Activated T-helper 1 cell treated with anti-CD3 and anti-CD28 coated beads, Interleukin-12 subunit alpha, Interleukin-12 subunit beta, Interleukin-2, Interleukin-4 antibody, amounts not matched to agents 30 ng/mL and 10 ng/mL and 1 ng/mL, durations not matched to agents 14 hours and 24 hours and 36 hours (primary cell): ENCODE measurements at regions not wholly inside any gene's neighbourhood (a gene's known extent, or its start where the extent isn't known, plus 50 kb on each side); places are given as distances from the start of the nearest gene placed in this dataset.

Experiments used
- DNase-seq: peaks from one replicate; pipeline ENCODE4 v3.0.0; 2021; ENCODE audit warnings: low spot score
- H3K27ac Mint-ChIP-seq: one replicate; pipeline ENCODE4 v1.8.0; 2021; ENCODE audit warnings: mild to moderate bottlenecking, mixed read lengths
- H3K27me3 Mint-ChIP-seq: one replicate; pipeline ENCODE4 v1.8.0; 2022; ENCODE audit warnings: mild to moderate bottlenecking, moderate library complexity, mixed read lengths; ENCODE audit not compliant: insufficient read depth
- H3K36me3 Mint-ChIP-seq: one replicate; pipeline ENCODE4 v1.8.0; 2021; ENCODE audit warnings: low read depth, mixed read lengths
- H3K4me1 Mint-ChIP-seq: one replicate; pipeline ENCODE4 v1.8.0; 2021; ENCODE audit warnings: low read depth, mixed read lengths
- H3K4me3 Mint-ChIP-seq: one replicate; pipeline ENCODE4 v1.8.0; 2021; ENCODE audit warnings: mild to moderate bottlenecking, moderate library complexity, mixed read lengths
- H3K9me3 Mint-ChIP-seq: one replicate; pipeline ENCODE4 v1.8.0; 2021; ENCODE audit warnings: mixed read lengths
- intact Hi-C: fragments of 100-400 bp; cut with micrococcal nuclease; formaldehyde crosslinking; loops from one replicate; pipeline ENCODE4 v1.15.1; 2024

- Mint-ChIP-seq H3K4me1 (no peaks in the 10 kb centered on the region), H3K4me3 (no peak overlapping the region), H3K9me3 (no peaks in the 10 kb centered on the region), H3K27ac (no peak overlapping the region), H3K36me3 (no peaks in the 10 kb centered on the region), H3K27me3 (no peaks in the 10 kb centered on the region)
- intact Hi-C loops, result no loop called here
- DNase-seq, result no peak
Measured at GRCh38 chr13:106133025-106133424, 402.4 kb downstream of the EFNB2 start.

GRCh38 chr13:106132216-106132615 is 403.2 kb downstream of the EFNB2 start:
- H3K9me3 Mint-ChIP-seq, result no peaks in the 10 kb centered on the region
- no peaks in the 10 kb centered on the region for H3K36me3 Mint-ChIP-seq
- H3K27me3 Mint-ChIP-seq, result no peaks in the 10 kb centered on the region
- intact Hi-C loops, result no loop called here
- no peak overlapping the region for H3K27ac Mint-ChIP-seq
- no peaks in the 10 kb centered on the region for H3K4me1 Mint-ChIP-seq
- H3K4me3 Mint-ChIP-seq, result no peak overlapping the region
- no peak for DNase-seq

GRCh38 chr13:106129993-106130392 is 405.5 kb downstream of the EFNB2 start:
- intact Hi-C loops, result no loop called here
- H3K9me3 Mint-ChIP-seq, result no peaks in the 10 kb centered on the region
- H3K4me1 Mint-ChIP-seq, result no peaks in the 10 kb centered on the region
- H3K4me3 Mint-ChIP-seq, result no peak overlapping the region
- H3K27ac Mint-ChIP-seq, result no peak overlapping the region
- no peaks in the 10 kb centered on the region for H3K36me3 Mint-ChIP-seq
- H3K27me3 Mint-ChIP-seq, result no peaks in the 10 kb centered on the region
- no peak for DNase-seq

GRCh38 chr13:106129273-106129672 is 406.2 kb downstream of the EFNB2 start:
- H3K27ac Mint-ChIP-seq, result no peak overlapping the region
- no peak overlapping the region for H3K4me3 Mint-ChIP-seq
- no peaks in the 10 kb centered on the region for H3K27me3 Mint-ChIP-seq
- intact Hi-C loops, result no loop called here
- H3K9me3 Mint-ChIP-seq, result no peaks in the 10 kb centered on the region
- H3K36me3 Mint-ChIP-seq, result no peaks in the 10 kb centered on the region
- DNase-seq, result no peak
- H3K4me1 Mint-ChIP-seq, result no peaks in the 10 kb centered on the region

GRCh38 chr13:106122234-106122633 is 413.2 kb downstream of the EFNB2 start:
- H3K27ac Mint-ChIP-seq, result no peak overlapping the region
- no peaks in the 10 kb centered on the region for H3K9me3 Mint-ChIP-seq
- H3K36me3 Mint-ChIP-seq, result no peaks in the 10 kb centered on the region
- intact Hi-C loops, result no loop called here
- no peaks in the 10 kb centered on the region for H3K27me3 Mint-ChIP-seq
- H3K4me1 Mint-ChIP-seq, result no peaks in the 10 kb centered on the region
- DNase-seq, result no peak
- no peak overlapping the region for H3K4me3 Mint-ChIP-seq

GRCh38 chr13:106121173-106121754 is 414.2 kb downstream of the EFNB2 start:
- H3K9me3 Mint-ChIP-seq, result no peaks in the 10 kb centered on the region

GRCh38 chr13:106118996-106119395 is 416.5 kb downstream of the EFNB2 start:
- no peak for DNase-seq
- H3K27me3 Mint-ChIP-seq, result no peaks in the 10 kb centered on the region
- no peaks in the 10 kb centered on the region for H3K9me3 Mint-ChIP-seq
- intact Hi-C loops, result no loop called here
- H3K4me1 Mint-ChIP-seq, result no peaks in the 10 kb centered on the region
- no peak overlapping the region for H3K27ac Mint-ChIP-seq
- no peaks in the 10 kb centered on the region for H3K36me3 Mint-ChIP-seq
- no peak overlapping the region for H3K4me3 Mint-ChIP-seq

More at GRCh38 chr13:106121173-106121754, 414.2 kb downstream of the EFNB2 start:
- DNase-seq, result no peak
- H3K27me3 Mint-ChIP-seq, result no peaks in the 10 kb centered on the region
- H3K4me1 Mint-ChIP-seq, result no peaks in the 10 kb centered on the region
- H3K36me3 Mint-ChIP-seq, result no peaks in the 10 kb centered on the region
- intact Hi-C loops, result no loop called here
- H3K27ac Mint-ChIP-seq, result no peak overlapping the region
- H3K4me3 Mint-ChIP-seq, result no peak overlapping the region

- no peaks in the 10 kb centered on the region for H3K27me3 Mint-ChIP-seq
- no peak for DNase-seq
- no peaks in the 10 kb centered on the region for H3K4me1 Mint-ChIP-seq
- H3K36me3 Mint-ChIP-seq, result no peaks in the 10 kb centered on the region
- intact Hi-C loops, result no loop called here
- H3K27ac Mint-ChIP-seq, result no peak overlapping the region
- no peaks in the 10 kb centered on the region for H3K9me3 Mint-ChIP-seq
- no peak overlapping the region for H3K4me3 Mint-ChIP-seq
Measured at GRCh38 chr13:106118050-106118449, 417.4 kb downstream of the EFNB2 start.

GRCh38 chr13:106117640-106118039 is 417.8 kb downstream of the EFNB2 start:
- DNase-seq, result no peak
- Mint-ChIP-seq H3K9me3 (no peaks in the 10 kb centered on the region), H3K27ac (no peak overlapping the region), H3K4me1 (no peaks in the 10 kb centered on the region), H3K27me3 (no peaks in the 10 kb centered on the region), H3K36me3 (no peaks in the 10 kb centered on the region), H3K4me3 (no peak overlapping the region)
- intact Hi-C loops, result no loop called here

GRCh38 chr13:106117035-106117434 is 418.4 kb downstream of the EFNB2 start:
- DNase-seq, result no peak
- Mint-ChIP-seq H3K9me3 (no peaks in the 10 kb centered on the region), H3K4me1 (no peaks in the 10 kb centered on the region), H3K4me3 (no peak overlapping the region), H3K27ac (no peak overlapping the region), H3K27me3 (no peaks in the 10 kb centered on the region), H3K36me3 (no peaks in the 10 kb centered on the region)
- intact Hi-C loops, result no loop called here

GRCh38 chr13:106115081-106115480 is 420.4 kb downstream of the EFNB2 start:
- H3K27ac Mint-ChIP-seq, result no peak overlapping the region
- H3K4me1 Mint-ChIP-seq, result no peaks in the 10 kb centered on the region
- no peaks in the 10 kb centered on the region for H3K9me3 Mint-ChIP-seq
- no peaks in the 10 kb centered on the region for H3K27me3 Mint-ChIP-seq
- no peak for DNase-seq
- no peak overlapping the region for H3K4me3 Mint-ChIP-seq
- H3K36me3 Mint-ChIP-seq, result no peaks in the 10 kb centered on the region
- intact Hi-C loops, result no loop called here

GRCh38 chr13:106113796-106114195 is 421.7 kb downstream of the EFNB2 start:
- no peaks in the 10 kb centered on the region for H3K36me3 Mint-ChIP-seq
- DNase-seq, result no peak
- H3K4me1 Mint-ChIP-seq, result no peaks in the 10 kb centered on the region
- no peak overlapping the region for H3K27ac Mint-ChIP-seq
- H3K9me3 Mint-ChIP-seq, result no peaks in the 10 kb centered on the region
- no peak overlapping the region for H3K4me3 Mint-ChIP-seq
- no peaks in the 10 kb centered on the region for H3K27me3 Mint-ChIP-seq
- intact Hi-C loops, result no loop called here

- no peak for DNase-seq
- intact Hi-C loops, result no loop called here
- Mint-ChIP-seq H3K9me3 (no peaks in the 10 kb centered on the region), H3K36me3 (no peaks in the 10 kb centered on the region), H3K27ac (no peak overlapping the region), H3K27me3 (no peaks in the 10 kb centered on the region), H3K4me3 (no peak overlapping the region), H3K4me1 (no peaks in the 10 kb centered on the region)
Measured at GRCh38 chr13:106112191-106112590, 423.3 kb downstream of the EFNB2 start.

- Mint-ChIP-seq H3K27me3 (no peaks in the 10 kb centered on the region), H3K4me1 (no peaks in the 10 kb centered on the region), H3K9me3 (no peaks in the 10 kb centered on the region), H3K4me3 (no peak overlapping the region), H3K27ac (no peak overlapping the region), H3K36me3 (no peaks in the 10 kb centered on the region)
- DNase-seq, result no peak
- intact Hi-C loops, result no loop called here
Measured at GRCh38 chr13:106110241-106110855, 425.1 kb downstream of the EFNB2 start.
